ENCODE measurements at regions not wholly inside any gene's neighbourhood (a gene's known extent, or its start where the extent isn't known, plus 50 kb on each side); places are given as distances from the start of the nearest gene placed in this dataset.

- BruUV-seq (replicated peaks), result no TSS peak
- Histone ChIP-seq H3K4me3 (no peak overlapping the region), H3K27ac (no peak overlapping the region), H3K4me1 (replicated peaks; ENCODE audit: insufficient read depth) (no peaks in the 10 kb centered on the region), H3K9me3 (ENCODE audit: insufficient read depth, low read depth) (no peaks in the 10 kb centered on the region), H2AFZ (no peak overlapping the region), H3F3A (ENCODE audit: insufficient read depth, low read depth) (no peaks in the 10 kb centered on the region), H3K4me2 (no peak overlapping the region), H3K79me2 (ENCODE audit: low read depth) (no peaks in the 10 kb centered on the region), H3K36me3 (ENCODE audit: low read depth) (no peaks in the 10 kb centered on the region), H4K20me1 (ENCODE audit: insufficient read depth) (no peaks in the 10 kb centered on the region), H3K27me3 (ENCODE audit: insufficient read depth, low read depth) (no peaks in the 10 kb centered on the region), H3K9me2 (ENCODE audit: insufficient read depth) (no peaks in the 10 kb centered on the region)
- DNase-seq, result no peak
- CTCF ChIA-PET, result no interaction called here
- TF ChIP-seq EZH2 (IDR thresholded peaks at IDR 0.05; ENCODE audit: low read depth) (no peak), CTCF (conservative IDR thresholded peaks at IDR 0.05) (no peak)
- POLR2A ChIA-PET (ENCODE audit: unreplicated experiment), result no interaction called here
- intact Hi-C loops (cut with micrococcal nuclease; ENCODE audit: unreplicated experiment), result no loop called here
These were observed 1170.0 kb downstream of the XPNPEP1 start for GRCh38 chr10:108753326-108753725.

DNA sequence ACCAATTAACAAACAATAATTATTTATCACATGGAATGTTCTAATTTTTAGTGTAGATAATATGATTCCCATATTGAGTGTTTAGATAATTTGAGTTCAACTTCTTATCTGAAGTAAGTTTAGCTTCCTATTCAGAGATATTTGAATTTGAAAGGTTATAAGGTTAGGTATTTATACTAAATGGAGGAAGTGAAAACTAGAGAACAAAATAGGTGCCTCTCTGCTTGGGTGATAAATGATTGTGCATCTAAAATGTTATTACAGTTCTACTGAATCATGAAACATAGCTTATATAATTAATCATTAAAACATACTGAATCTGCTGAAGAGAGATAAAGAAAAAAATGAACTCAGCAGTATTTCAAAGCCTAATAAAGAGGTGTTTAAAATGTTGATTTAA, 1174.3 kb downstream of the XPNPEP1 start:
- Histone ChIP-seq H2AFZ (no peak overlapping the region), H3K4me1 (replicated peaks; ENCODE audit: insufficient read depth) (no peaks in the 10 kb centered on the region), H3F3A (ENCODE audit: insufficient read depth, low read depth) (no peaks in the 10 kb centered on the region), H3K9me2 (ENCODE audit: insufficient read depth) (no peaks in the 10 kb centered on the region), H3K9me3 (ENCODE audit: insufficient read depth, low read depth) (no peaks in the 10 kb centered on the region), H3K4me2 (no peak overlapping the region), H3K36me3 (ENCODE audit: low read depth) (no peaks in the 10 kb centered on the region), H3K27ac (no peak overlapping the region), H3K4me3 (no peak overlapping the region), H3K79me2 (ENCODE audit: low read depth) (no peaks in the 10 kb centered on the region), H4K20me1 (ENCODE audit: insufficient read depth) (no peaks in the 10 kb centered on the region), H3K27me3 (ENCODE audit: insufficient read depth, low read depth) (no peaks in the 10 kb centered on the region)
- TF ChIP-seq CTCF (conservative IDR thresholded peaks at IDR 0.05), result no peak
- no peak for TF ChIP-seq EZH2 (IDR thresholded peaks at IDR 0.05; ENCODE audit: low read depth)
- CTCF ChIA-PET, result no interaction called here
- POLR2A ChIA-PET (ENCODE audit: unreplicated experiment), result no interaction called here
- no peak for DNase-seq
- intact Hi-C loops (cut with micrococcal nuclease; ENCODE audit: unreplicated experiment), result no loop called here
- BruUV-seq (replicated peaks), result no TSS peak

DNA sequence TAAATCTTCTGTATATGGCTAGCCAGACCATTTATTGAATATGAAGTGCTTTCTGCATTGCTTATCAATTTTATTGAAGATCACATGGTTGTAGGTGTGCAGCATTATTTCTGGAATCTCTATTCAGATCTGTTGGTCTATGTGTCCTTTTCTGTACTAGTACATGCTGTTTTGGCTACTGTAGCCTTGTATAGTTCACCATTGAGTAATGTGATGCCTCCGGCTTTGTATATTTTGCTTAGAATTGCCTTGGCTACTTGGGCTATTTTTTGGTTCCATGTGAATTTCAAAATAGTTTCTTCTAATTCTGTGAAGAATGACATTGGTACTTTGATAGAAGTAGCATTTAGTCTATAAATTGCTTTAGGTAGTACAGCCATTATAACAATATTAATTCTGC, 1187.2 kb downstream of the XPNPEP1 start:
- H3K36me3 ChIP-seq (ENCODE audit: low read depth), result no peaks in the 10 kb centered on the region
- no peak overlapping the region for H3K27ac ChIP-seq
- H3K27me3 ChIP-seq (ENCODE audit: insufficient read depth, low read depth), result no peaks in the 10 kb centered on the region
- no peak overlapping the region for H3K4me2 ChIP-seq
- intact Hi-C loops (cut with micrococcal nuclease; ENCODE audit: unreplicated experiment), result no loop called here
- DNase-seq, result no peak
- H2AFZ ChIP-seq, result no peak overlapping the region
- no peaks in the 10 kb centered on the region for H4K20me1 ChIP-seq (ENCODE audit: insufficient read depth)
- no peak overlapping the region for H3K4me3 ChIP-seq
- H3K4me1 ChIP-seq (replicated peaks; ENCODE audit: insufficient read depth), result no peaks in the 10 kb centered on the region
- ChIA-PET POLR2A (ENCODE audit: unreplicated experiment) (no interaction called here), CTCF (no interaction called here)
- H3F3A ChIP-seq (ENCODE audit: insufficient read depth, low read depth), result no peaks in the 10 kb centered on the region
- H3K9me2 ChIP-seq (ENCODE audit: insufficient read depth), result no peaks in the 10 kb centered on the region
- no peaks in the 10 kb centered on the region for H3K79me2 ChIP-seq (ENCODE audit: low read depth)
- BruUV-seq (replicated peaks), result no TSS peak
- H3K9me3 ChIP-seq (ENCODE audit: insufficient read depth, low read depth), result no peaks in the 10 kb centered on the region
- TF ChIP-seq CTCF (conservative IDR thresholded peaks at IDR 0.05) (no peak), EZH2 (IDR thresholded peaks at IDR 0.05; ENCODE audit: low read depth) (no peak)

Data from PC-9 (cell line).